ENCODE measurements at regions not wholly inside any gene's neighbourhood (a gene's known extent, or its start where the extent isn't known, plus 50 kb on each side); places are given as distances from the start of the nearest gene placed in this dataset.

DNA sequence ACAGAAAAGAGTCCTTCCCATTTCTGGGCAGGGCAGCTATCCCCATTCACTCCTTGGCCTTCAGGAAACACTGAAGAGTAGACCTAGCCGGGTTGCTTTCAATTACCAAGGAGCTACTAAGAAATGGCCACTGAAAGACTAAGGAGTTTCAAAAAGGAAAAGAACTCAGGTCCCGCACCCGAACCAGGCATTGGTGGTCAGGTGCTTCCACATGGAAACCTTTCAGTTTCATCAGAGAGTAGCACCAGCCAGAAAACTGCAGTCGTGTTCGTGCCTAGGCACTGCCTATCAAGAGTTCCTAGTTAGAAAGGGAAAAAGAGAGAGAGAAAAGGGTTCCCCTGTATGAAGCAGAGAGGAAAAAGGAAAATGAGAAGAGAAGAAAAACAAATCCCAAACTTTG, 237.9 kb downstream of the KLHL4 start:
- H3K9ac ChIP-seq (ENCODE audit: low read length) = no peak overlapping the region
- H3K36me3 Mint-ChIP-seq (ENCODE audit: low read depth, unreplicated experiment) = no peaks in the 10 kb centered on the region
- H3K27me3 Mint-ChIP-seq (ENCODE audit: low read depth, unreplicated experiment) = no peaks in the 10 kb centered on the region
- H2AFZ ChIP-seq (ENCODE audit: low read depth, low read length) = no peak overlapping the region
- H3K27ac ChIP-seq (ENCODE audit: low read depth, low read length) = no peak overlapping the region
- H3K4me1 Mint-ChIP-seq (ENCODE audit: low read depth, unreplicated experiment) = no peaks in the 10 kb centered on the region
- H3K36me3 ChIP-seq (ENCODE audit: insufficient read depth, low read length) = no peaks in the 10 kb centered on the region
- H3K4me2 ChIP-seq (ENCODE audit: low read length) = no peak overlapping the region
- H3K27ac Mint-ChIP-seq (ENCODE audit: unreplicated experiment) = no peak overlapping the region
- H3K27me3 ChIP-seq (ENCODE audit: insufficient read depth, low read length) = no peaks in the 10 kb centered on the region
- no peaks in the 10 kb centered on the region for H3K9me3 ChIP-seq (ENCODE audit: insufficient read depth, low read depth, low read length)
- no peaks in the 10 kb centered on the region for H3K4me1 ChIP-seq (ENCODE audit: insufficient read depth, low read length)
- FAIRE-seq = no peak
- H4K20me1 ChIP-seq (ENCODE audit: insufficient read depth, low read length) = no peaks in the 10 kb centered on the region
- TF ChIP-seq EZH2 (IDR thresholded peaks at IDR 0.05; ENCODE audit: insufficient read depth, low read length) = no peak
- TF ChIP-seq, protein P1, sequence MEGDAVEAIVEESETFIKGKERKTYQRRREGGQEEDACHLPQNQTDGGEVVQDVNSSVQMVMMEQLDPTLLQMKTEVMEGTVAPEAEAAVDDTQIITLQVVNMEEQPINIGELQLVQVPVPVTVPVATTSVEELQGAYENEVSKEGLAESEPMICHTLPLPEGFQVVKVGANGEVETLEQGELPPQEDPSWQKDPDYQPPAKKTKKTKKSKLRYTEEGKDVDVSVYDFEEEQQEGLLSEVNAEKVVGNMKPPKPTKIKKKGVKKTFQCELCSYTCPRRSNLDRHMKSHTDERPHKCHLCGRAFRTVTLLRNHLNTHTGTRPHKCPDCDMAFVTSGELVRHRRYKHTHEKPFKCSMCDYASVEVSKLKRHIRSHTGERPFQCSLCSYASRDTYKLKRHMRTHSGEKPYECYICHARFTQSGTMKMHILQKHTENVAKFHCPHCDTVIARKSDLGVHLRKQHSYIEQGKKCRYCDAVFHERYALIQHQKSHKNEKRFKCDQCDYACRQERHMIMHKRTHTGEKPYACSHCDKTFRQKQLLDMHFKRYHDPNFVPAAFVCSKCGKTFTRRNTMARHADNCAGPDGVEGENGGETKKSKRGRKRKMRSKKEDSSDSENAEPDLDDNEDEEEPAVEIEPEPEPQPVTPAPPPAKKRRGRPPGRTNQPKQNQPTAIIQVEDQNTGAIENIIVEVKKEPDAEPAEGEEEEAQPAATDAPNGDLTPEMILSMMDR (IDR thresholded peaks at IDR 0.05; ENCODE audit: insufficient read depth, low read depth, low read length) = no peak
- H3K9me3 Mint-ChIP-seq (ENCODE audit: unreplicated experiment) = peaks cover 2% of the 10 kb centered on the region
- DNase-seq (ENCODE audit: low read depth) = no peak
- H3K4me3 Mint-ChIP-seq (ENCODE audit: unreplicated experiment) = no peak overlapping the region
- no peaks in the 10 kb centered on the region for H3K79me2 ChIP-seq (ENCODE audit: insufficient read depth, low read length)
- H3K4me3 ChIP-seq (ENCODE audit: insufficient read depth, low read depth, low read length) = no peak overlapping the region

DNA sequence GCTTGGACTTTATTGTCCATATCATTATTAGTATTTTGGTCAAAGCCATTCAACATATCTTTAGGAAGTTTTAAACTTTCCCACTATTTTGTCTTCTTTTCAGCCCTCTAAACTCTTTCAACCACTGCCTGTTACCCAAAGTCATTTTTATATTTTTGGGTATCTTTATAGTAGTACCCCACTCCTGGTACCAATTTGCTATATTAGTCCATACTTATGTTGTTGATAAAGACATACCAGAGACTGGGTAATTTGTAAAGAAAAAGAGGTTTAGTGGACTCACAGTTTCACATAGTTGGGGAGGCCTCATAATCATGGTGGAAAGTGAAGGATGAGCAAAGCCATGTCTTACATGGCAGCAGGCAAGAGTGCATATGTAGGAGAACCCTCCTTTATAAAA, 271.4 kb downstream of the KLHL4 start:
- Histone ChIP-seq H3K9ac (ENCODE audit: low read length) (no peak overlapping the region), H2AFZ (ENCODE audit: low read depth, low read length) (no peak overlapping the region), H3K36me3 (ENCODE audit: insufficient read depth, low read length) (no peaks in the 10 kb centered on the region), H4K20me1 (ENCODE audit: insufficient read depth, low read length) (no peaks in the 10 kb centered on the region), H3K4me2 (ENCODE audit: low read length) (no peak overlapping the region), H3K79me2 (ENCODE audit: insufficient read depth, low read length) (no peaks in the 10 kb centered on the region), H3K4me1 (ENCODE audit: insufficient read depth, low read length) (no peaks in the 10 kb centered on the region), H3K4me3 (ENCODE audit: insufficient read depth, low read depth, low read length) (no peak overlapping the region), H3K27me3 (ENCODE audit: insufficient read depth, low read length) (no peaks in the 10 kb centered on the region), H3K9me3 (ENCODE audit: insufficient read depth, low read depth, low read length) (no peaks in the 10 kb centered on the region), H3K27ac (ENCODE audit: low read depth, low read length) (no peak overlapping the region)
- no peaks in the 10 kb centered on the region for H3K27me3 Mint-ChIP-seq (ENCODE audit: low read depth, unreplicated experiment)
- H3K36me3 Mint-ChIP-seq (ENCODE audit: low read depth, unreplicated experiment) = no peaks in the 10 kb centered on the region
- TF ChIP-seq, protein P1 (IDR thresholded peaks at IDR 0.05; ENCODE audit: insufficient read depth, low read depth, low read length) = no peak
- no peak for TF ChIP-seq EZH2 (IDR thresholded peaks at IDR 0.05; ENCODE audit: insufficient read depth, low read length)
- FAIRE-seq = peak; percentile 55
- no peak overlapping the region for H3K27ac Mint-ChIP-seq (ENCODE audit: unreplicated experiment)
- H3K9me3 Mint-ChIP-seq (ENCODE audit: unreplicated experiment) = peaks cover 10% of the 10 kb centered on the region
- no peak overlapping the region for H3K4me3 Mint-ChIP-seq (ENCODE audit: unreplicated experiment)
- no peak for DNase-seq (ENCODE audit: low read depth)
- H3K4me1 Mint-ChIP-seq (ENCODE audit: low read depth, unreplicated experiment) = no peaks in the 10 kb centered on the region

- H3K9ac ChIP-seq (ENCODE audit: low read length) = no peak overlapping the region
- no peak overlapping the region for H2AFZ ChIP-seq (ENCODE audit: low read depth, low read length)
- no peak overlapping the region for H3K27ac ChIP-seq (ENCODE audit: low read depth, low read length)
- H3K27me3 ChIP-seq (ENCODE audit: insufficient read depth, low read length) = no peaks in the 10 kb centered on the region
- H3K9me3 ChIP-seq (ENCODE audit: insufficient read depth, low read depth, low read length) = no peaks in the 10 kb centered on the region
- FAIRE-seq = peak; percentile 20
- DNase-seq (ENCODE audit: low read depth) = no peak
- peaks cover 2% of the 10 kb centered on the region for H3K9me3 Mint-ChIP-seq (ENCODE audit: unreplicated experiment)
- H3K27me3 Mint-ChIP-seq (ENCODE audit: low read depth, unreplicated experiment) = no peaks in the 10 kb centered on the region
- H3K4me3 ChIP-seq (ENCODE audit: insufficient read depth, low read depth, low read length) = no peak overlapping the region
- no peaks in the 10 kb centered on the region for H3K36me3 ChIP-seq (ENCODE audit: insufficient read depth, low read length)
- no peak overlapping the region for H3K4me2 ChIP-seq (ENCODE audit: low read length)
- no peaks in the 10 kb centered on the region for H4K20me1 ChIP-seq (ENCODE audit: insufficient read depth, low read length)
- H3K36me3 Mint-ChIP-seq (ENCODE audit: low read depth, unreplicated experiment) = no peaks in the 10 kb centered on the region
- no peaks in the 10 kb centered on the region for H3K4me1 ChIP-seq (ENCODE audit: insufficient read depth, low read length)
- TF ChIP-seq EZH2 (IDR thresholded peaks at IDR 0.05; ENCODE audit: insufficient read depth, low read length) = no peak
- TF ChIP-seq, protein P1 (IDR thresholded peaks at IDR 0.05; ENCODE audit: insufficient read depth, low read depth, low read length) = no peak
- H3K4me3 Mint-ChIP-seq (ENCODE audit: unreplicated experiment) = no peak overlapping the region
- H3K4me1 Mint-ChIP-seq (ENCODE audit: low read depth, unreplicated experiment) = no peaks in the 10 kb centered on the region
- no peak overlapping the region for H3K27ac Mint-ChIP-seq (ENCODE audit: unreplicated experiment)
- no peaks in the 10 kb centered on the region for H3K79me2 ChIP-seq (ENCODE audit: insufficient read depth, low read length)
Observed at GRCh38 chrX:87798039-87798438, 280.4 kb downstream of the KLHL4 start.

All from astrocyte (in vitro differentiated cells and primary cell).